Adrenal gland (tissue), 5 donors: ENCODE measurements at regions not wholly inside any gene's neighbourhood (a gene's known extent, or its start where the extent isn't known, plus 50 kb on each side); places are given as distances from the start of the nearest gene placed in this dataset.

Source experiments
- POLR2A ChIP-seq, 2 donors: fragments of 450-650 bp; IDR thresholded peaks; one replicate each; pipeline ENCODE4 v1.6.1; 2017; ENCODE audit warnings: antibody characterized with exemption in 2 of 2, mild to moderate bottlenecking in 2 of 2, moderate library complexity in 1 of 2
- TF ChIP-seq, protein P1 (sequence below), 6 experiments: fragments of 450-650 bp in 4 of 6; fragments of 200-600 bp in 2 of 6; sonication (generic) in 1 of 6; IDR thresholded peaks; 1 replicate in 5 of 6; 2 replicates in 1 of 6; pipeline versions ENCODE4 v1.5.1 to v1.8.0; 2016 to 2021; ENCODE audit warnings: antibody characterized with exemption in 6 of 6, mild to moderate bottlenecking in 2 of 6, moderate library complexity in 1 of 6
- donor health status: DM: no; HTN: no; CAD: no.

DNA sequence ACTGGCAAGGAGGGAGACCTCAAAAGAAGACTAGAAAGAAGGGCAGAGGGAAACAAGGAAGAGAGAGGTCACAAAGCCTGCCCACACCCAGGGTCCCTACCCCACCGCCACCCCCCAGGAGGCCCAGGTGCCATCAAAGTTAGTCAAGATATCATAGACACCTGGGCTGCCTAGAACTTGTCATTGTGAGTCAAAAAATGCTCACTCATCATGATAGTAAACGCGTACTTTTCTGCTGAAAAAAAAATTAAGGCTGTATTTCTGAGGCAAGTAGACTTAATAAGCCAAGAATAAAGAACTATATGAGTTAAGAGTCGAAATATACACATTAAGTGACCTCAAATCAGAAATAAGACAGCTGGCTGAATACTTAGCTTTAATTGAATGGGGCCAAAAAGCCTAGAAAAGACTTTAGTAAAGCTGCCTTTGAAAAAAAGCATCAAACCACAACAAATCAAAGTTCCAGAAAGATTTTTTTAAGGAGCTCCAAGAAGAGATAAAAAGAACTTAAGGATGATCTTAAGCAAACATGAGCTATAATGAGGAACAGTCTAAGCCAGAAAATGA is 415.5 kb upstream of the PPP2R3A start:
- TF ChIP-seq, protein P1, sequence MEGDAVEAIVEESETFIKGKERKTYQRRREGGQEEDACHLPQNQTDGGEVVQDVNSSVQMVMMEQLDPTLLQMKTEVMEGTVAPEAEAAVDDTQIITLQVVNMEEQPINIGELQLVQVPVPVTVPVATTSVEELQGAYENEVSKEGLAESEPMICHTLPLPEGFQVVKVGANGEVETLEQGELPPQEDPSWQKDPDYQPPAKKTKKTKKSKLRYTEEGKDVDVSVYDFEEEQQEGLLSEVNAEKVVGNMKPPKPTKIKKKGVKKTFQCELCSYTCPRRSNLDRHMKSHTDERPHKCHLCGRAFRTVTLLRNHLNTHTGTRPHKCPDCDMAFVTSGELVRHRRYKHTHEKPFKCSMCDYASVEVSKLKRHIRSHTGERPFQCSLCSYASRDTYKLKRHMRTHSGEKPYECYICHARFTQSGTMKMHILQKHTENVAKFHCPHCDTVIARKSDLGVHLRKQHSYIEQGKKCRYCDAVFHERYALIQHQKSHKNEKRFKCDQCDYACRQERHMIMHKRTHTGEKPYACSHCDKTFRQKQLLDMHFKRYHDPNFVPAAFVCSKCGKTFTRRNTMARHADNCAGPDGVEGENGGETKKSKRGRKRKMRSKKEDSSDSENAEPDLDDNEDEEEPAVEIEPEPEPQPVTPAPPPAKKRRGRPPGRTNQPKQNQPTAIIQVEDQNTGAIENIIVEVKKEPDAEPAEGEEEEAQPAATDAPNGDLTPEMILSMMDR (IDR thresholded peaks at IDR 0.05) = no peak
- TF ChIP-seq POLR2A (IDR thresholded peaks at IDR 0.05) = no peak
